NCI-H146 (cell line): ENCODE measurements at regions not wholly inside any gene's neighbourhood (a gene's known extent, or its start where the extent isn't known, plus 50 kb on each side); places are given as distances from the start of the nearest gene placed in this dataset.

Source experiments
- DNase-seq: peaks from one replicate; lab custom pipeline; 2025; lab: John Stamatoyannopoulos, UW

- DNase-seq: peak; percentile 87
These were observed 750.8 kb upstream of the ID2 start for GRCh38 chr2:7930800-7931635.

- peak; percentile 49 for DNase-seq
These were observed 750.0 kb upstream of the ID2 start for GRCh38 chr2:7931808-7932207.

- no peak for DNase-seq
These were observed 748.2 kb upstream of the ID2 start for GRCh38 chr2:7933672-7934071.

GRCh38 chr2:7934476-7934875 is 747.4 kb upstream of the ID2 start:
- DNase-seq: no peak

GRCh38 chr2:7937082-7937481 is 744.8 kb upstream of the ID2 start:
- DNase-seq: no peak

- DNase-seq: no peak
These were observed 741.1 kb upstream of the ID2 start for GRCh38 chr2:7940723-7941122.

- no peak for DNase-seq
These were observed 738.4 kb upstream of the ID2 start for GRCh38 chr2:7943446-7943845.

GRCh38 chr2:7945026-7945425 is 736.8 kb upstream of the ID2 start:
- no peak for DNase-seq

- DNase-seq: no peak
These were observed 731.7 kb upstream of the ID2 start for GRCh38 chr2:7950035-7950612.

- no peak for DNase-seq
These were observed 730.9 kb upstream of the ID2 start for GRCh38 chr2:7951001-7951400.

GRCh38 chr2:7951490-7951889 is 730.4 kb upstream of the ID2 start:
- DNase-seq: no peak

GRCh38 chr2:7952046-7952745 is 729.7 kb upstream of the ID2 start:
- DNase-seq: no peak

GRCh38 chr2:7953195-7953594 is 728.7 kb upstream of the ID2 start:
- DNase-seq: peak; percentile 92

- no peak for DNase-seq
These were observed 727.6 kb upstream of the ID2 start for GRCh38 chr2:7954234-7954633.

GRCh38 chr2:7956126-7956689 is 725.6 kb upstream of the ID2 start:
- DNase-seq: no peak

GRCh38 chr2:7961550-7961949 is 720.3 kb upstream of the ID2 start:
- no peak for DNase-seq

- peak; percentile 57 for DNase-seq
These were observed 719.7 kb upstream of the ID2 start for GRCh38 chr2:7962161-7962560.

- no peak for DNase-seq
These were observed 718.1 kb upstream of the ID2 start for GRCh38 chr2:7963787-7964186.

- no peak for DNase-seq
These were observed 715.8 kb upstream of the ID2 start for GRCh38 chr2:7966032-7966431.

- no peak for DNase-seq
These were observed 714.0 kb upstream of the ID2 start for GRCh38 chr2:7967707-7968405.

GRCh38 chr2:7969756-7970515 is 711.9 kb upstream of the ID2 start:
- no peak for DNase-seq
